ENCODE measurements at regions not wholly inside any gene's neighbourhood (a gene's known extent, or its start where the extent isn't known, plus 50 kb on each side); places are given as distances from the start of the nearest gene placed in this dataset.

DNA sequence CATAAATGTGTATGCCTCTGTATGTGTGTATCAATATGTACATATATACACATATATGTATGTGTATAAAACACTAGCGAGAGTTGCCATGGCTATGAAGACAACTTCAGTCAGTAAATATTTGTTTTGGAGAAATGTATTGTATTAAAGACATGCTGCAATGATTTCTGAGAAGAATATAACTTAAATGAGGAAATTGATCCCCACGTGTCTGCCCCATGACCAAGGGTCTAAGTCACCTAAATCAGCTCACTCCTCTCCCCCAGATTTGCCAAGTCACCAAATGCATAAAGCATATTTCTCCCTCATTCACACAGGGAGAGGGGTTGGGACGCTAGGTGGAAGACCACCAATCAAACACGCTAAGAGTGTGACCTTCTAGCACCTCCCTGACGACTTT, 58.3 kb upstream of the LYST start:
- DNase-seq (ENCODE audit: low read depth in 2 of 2), result no peak

- DNase-seq (ENCODE audit: low read depth in 2 of 2), result no peak
Measured at GRCh38 chr1:235923466-235924021, 56.8 kb upstream of the LYST start.

DNA sequence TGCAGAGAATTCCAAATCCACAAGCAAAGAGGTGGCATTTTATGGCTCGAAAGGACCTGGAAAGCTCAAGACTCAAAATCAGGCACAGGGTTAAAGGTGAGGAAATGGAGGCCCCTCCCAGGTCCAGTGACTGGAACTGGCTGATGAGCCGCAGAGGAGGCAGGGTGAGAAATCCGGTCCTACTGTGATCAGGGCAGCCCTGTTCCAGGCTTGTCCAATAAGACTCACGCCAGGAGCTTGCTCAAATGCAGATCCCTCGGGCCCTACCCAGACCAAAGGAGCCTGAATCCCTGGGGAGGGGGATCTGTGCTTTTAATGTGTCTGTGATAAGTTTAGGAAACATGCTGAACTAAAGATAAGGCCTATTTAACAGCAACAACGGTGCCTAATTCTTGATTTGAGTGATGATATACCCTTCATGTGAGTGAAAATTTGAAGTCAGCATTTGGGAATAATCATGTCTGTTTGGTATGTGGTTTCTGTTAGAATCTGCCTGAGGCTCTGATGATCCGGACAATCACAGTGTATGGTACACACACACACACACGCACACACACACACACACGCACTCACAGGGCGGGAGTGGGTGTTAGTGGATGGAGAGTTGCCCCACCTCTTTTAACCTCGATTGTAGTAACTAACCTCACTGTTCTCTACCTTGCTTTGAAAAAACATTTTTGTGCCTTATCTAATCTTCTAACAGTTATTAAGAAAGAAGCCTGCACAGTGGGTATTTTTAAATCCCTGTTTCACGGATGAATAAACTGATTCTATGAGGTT, 54.1 kb upstream of the LYST start:
- DNase-seq (ENCODE audit: low read depth in 2 of 2), result no peak

DNA sequence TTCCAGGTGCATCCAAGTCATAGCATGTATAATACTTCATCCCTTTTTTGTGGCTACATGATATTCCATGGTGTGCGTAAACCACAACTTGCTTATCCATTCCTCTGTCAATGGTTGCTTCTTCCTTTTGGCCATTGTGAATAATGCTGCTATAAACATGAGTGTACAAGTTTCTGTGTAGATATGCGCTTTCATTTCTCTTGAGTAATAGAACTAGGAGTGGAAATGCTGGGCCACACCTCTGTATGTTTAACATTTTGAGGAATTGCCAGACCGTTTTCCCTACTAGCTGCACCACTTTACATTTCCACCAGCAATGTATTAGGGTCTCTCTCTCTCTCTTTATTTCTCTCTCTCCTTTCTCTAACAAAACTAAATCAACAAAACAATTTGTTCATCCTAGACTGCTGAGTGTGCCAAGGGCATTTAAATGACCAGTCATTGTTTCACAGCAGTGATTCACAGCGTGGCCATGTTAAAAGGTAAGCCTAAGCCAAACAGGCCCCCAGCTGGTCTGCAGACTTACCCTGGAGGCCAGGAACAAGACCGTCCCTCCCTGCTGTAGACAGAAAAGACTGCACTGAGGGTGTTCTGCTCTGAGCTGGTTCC, 53.2 kb upstream of the LYST start:
- no peak for DNase-seq (ENCODE audit: low read depth in 2 of 2)

GRCh38 chr1:235919127-235919832, 52.6 kb upstream of the LYST start:
- DNase-seq (ENCODE audit: low read depth in 2 of 2), result no peak

GRCh38 chr1:235918465-235918864, 51.8 kb upstream of the LYST start:
- DNase-seq (ENCODE audit: low read depth in 2 of 2), result no peak

- no peak for DNase-seq (ENCODE audit: low read depth in 2 of 2)
Measured at GRCh38 chr1:235918032-235918431, 51.3 kb upstream of the LYST start.

DNA sequence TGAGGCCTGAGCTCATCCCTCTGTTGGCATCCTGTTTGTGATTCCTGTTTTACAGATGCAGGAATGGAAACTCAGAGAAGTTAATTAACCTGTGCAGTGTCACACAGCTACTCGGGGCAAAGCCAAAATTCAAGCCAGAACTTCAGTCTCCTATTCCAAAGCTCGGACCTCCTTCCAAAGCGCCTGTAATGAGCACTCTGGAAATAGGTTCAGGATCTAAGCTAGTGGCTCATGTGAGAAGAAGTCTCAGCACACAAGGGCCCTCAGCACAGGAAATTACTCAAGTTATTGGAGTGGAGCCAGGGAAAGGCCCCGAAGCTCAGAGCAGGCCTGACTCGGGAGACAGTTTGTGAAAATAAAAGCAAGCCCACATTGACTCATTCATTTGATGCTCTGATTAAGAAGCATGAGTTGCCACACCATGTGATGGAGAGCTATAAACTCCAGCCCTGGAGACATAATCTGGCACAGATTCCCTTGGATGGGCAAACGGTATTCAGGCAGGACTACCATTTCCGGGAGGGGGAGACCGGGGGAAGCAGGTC, 50.6 kb upstream of the LYST start:
- DNase-seq (ENCODE audit: low read depth in 2 of 2), result peak; percentile 43 to 49

All from stimulated activated CD4-positive, alpha-beta T cell treated with anti-CD3 and anti-CD28 coated beads, Interleukin-12 subunit alpha, Interleukin-12 subunit beta, amount 100 ng/mL, for 24 hours (primary cell).